ENCODE measurements at regions not wholly inside any gene's neighbourhood (a gene's known extent, or its start where the extent isn't known, plus 50 kb on each side); places are given as distances from the start of the nearest gene placed in this dataset.

DNA sequence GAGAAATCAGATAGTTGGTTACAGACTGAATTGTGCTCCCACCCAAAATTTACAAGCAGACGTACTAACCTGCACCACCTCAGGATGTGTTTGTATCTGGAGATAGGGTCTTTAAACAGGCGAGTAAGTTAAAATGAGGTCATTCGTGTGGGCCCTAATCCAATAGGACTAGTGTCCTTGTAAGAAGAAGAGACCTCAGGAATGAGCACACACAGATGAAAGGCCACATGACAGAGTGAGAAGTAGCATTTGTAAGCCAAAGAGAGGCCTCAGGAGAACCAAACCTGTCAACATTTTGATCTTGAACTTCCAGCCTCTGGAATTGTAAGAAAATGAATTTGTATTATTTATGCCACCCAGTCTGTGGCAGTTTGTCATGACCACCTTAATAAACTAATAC lies 149.5 kb upstream of the VWC2 start:
- Histone ChIP-seq H3K79me2 (ENCODE audit: insufficient read depth, low read length) (no peaks in the 10 kb centered on the region), H3K9me3 (ENCODE audit: low read length) (no peaks in the 10 kb centered on the region), H3K4me1 (ENCODE audit: insufficient read depth, low read length, severe bottlenecking) (no peaks in the 10 kb centered on the region), H3K36me3 (ENCODE audit: insufficient read depth, low read length) (no peaks in the 10 kb centered on the region), H2AFZ (ENCODE audit: low read length) (no peak overlapping the region), H3K4me3 (ENCODE audit: low read depth, low read length, poor library complexity, severe bottlenecking) (no peak overlapping the region), H3F3A (ENCODE audit: insufficient read depth, low read length) (no peaks in the 10 kb centered on the region), H3K27ac (ENCODE audit: low read depth, low read length, poor library complexity, severe bottlenecking) (no peak overlapping the region), H4K20me1 (ENCODE audit: insufficient read depth, low read length) (no peaks in the 10 kb centered on the region), H3K4me2 (ENCODE audit: low read length) (no peak overlapping the region), H3K9ac (ENCODE audit: low read length) (no peak overlapping the region), H3K9me2 (ENCODE audit: low read depth, low read length) (no peaks in the 10 kb centered on the region; the same call in 1 of the 2 replicates), H3K27me3 (ENCODE audit: insufficient read depth, low read length) (no peaks in the 10 kb centered on the region)
- TF ChIP-seq, protein P1, sequence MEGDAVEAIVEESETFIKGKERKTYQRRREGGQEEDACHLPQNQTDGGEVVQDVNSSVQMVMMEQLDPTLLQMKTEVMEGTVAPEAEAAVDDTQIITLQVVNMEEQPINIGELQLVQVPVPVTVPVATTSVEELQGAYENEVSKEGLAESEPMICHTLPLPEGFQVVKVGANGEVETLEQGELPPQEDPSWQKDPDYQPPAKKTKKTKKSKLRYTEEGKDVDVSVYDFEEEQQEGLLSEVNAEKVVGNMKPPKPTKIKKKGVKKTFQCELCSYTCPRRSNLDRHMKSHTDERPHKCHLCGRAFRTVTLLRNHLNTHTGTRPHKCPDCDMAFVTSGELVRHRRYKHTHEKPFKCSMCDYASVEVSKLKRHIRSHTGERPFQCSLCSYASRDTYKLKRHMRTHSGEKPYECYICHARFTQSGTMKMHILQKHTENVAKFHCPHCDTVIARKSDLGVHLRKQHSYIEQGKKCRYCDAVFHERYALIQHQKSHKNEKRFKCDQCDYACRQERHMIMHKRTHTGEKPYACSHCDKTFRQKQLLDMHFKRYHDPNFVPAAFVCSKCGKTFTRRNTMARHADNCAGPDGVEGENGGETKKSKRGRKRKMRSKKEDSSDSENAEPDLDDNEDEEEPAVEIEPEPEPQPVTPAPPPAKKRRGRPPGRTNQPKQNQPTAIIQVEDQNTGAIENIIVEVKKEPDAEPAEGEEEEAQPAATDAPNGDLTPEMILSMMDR (IDR thresholded peaks at IDR 0.05; ENCODE audit: low read length) = no peak
- TF ChIP-seq EZH2 (IDR thresholded peaks at IDR 0.05; ENCODE audit: borderline replicate concordance, low read length) = no peak

DNA sequence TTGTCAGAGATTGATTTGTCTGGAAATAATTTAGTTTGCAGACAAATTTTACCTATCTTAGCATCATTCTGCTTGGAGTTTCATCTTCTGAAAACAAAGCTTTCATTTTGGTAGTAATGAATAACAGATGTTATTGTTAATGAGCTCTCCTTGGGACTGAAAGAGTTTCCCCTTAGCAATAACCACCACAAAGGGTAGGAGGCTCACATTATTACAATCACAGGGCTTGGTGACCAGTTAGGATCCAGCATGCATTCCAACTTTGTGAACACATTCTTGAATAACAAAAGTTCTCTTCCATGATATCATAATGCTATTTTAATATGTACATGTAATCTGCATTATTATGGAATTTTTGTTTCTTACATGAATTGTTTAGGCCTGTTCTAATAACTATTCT lies 148.8 kb upstream of the VWC2 start:
- Histone ChIP-seq H3K9me3 (ENCODE audit: low read length) (no peaks in the 10 kb centered on the region), H2AFZ (ENCODE audit: low read length) (no peak overlapping the region), H3K27me3 (ENCODE audit: insufficient read depth, low read length) (no peaks in the 10 kb centered on the region), H3K4me1 (ENCODE audit: insufficient read depth, low read length, severe bottlenecking) (no peaks in the 10 kb centered on the region), H3K4me3 (ENCODE audit: low read depth, low read length, poor library complexity, severe bottlenecking) (no peak overlapping the region), H3K9me2 (ENCODE audit: low read depth, low read length) (no peaks in the 10 kb centered on the region; the same call in 1 of the 2 replicates), H3K4me2 (ENCODE audit: low read length) (no peak overlapping the region), H4K20me1 (ENCODE audit: insufficient read depth, low read length) (no peaks in the 10 kb centered on the region), H3K27ac (ENCODE audit: low read depth, low read length, poor library complexity, severe bottlenecking) (no peak overlapping the region), H3F3A (ENCODE audit: insufficient read depth, low read length) (no peaks in the 10 kb centered on the region), H3K9ac (ENCODE audit: low read length) (no peak overlapping the region), H3K36me3 (ENCODE audit: insufficient read depth, low read length) (no peaks in the 10 kb centered on the region), H3K79me2 (ENCODE audit: insufficient read depth, low read length) (no peaks in the 10 kb centered on the region)
- TF ChIP-seq, protein P1 (IDR thresholded peaks at IDR 0.05; ENCODE audit: low read length) = no peak
- no peak for TF ChIP-seq EZH2 (IDR thresholded peaks at IDR 0.05; ENCODE audit: borderline replicate concordance, low read length)

GRCh38 chr7:49630513-49630912 lies 142.9 kb upstream of the VWC2 start:
- no peaks in the 10 kb centered on the region for H3K27me3 ChIP-seq (ENCODE audit: insufficient read depth, low read length)

More at GRCh38 chr7:49630513-49630912, 142.9 kb upstream of the VWC2 start:
- Histone ChIP-seq H3K4me2 (ENCODE audit: low read length) (no peak overlapping the region), H3K27ac (ENCODE audit: low read depth, low read length, poor library complexity, severe bottlenecking) (no peak overlapping the region), H3K9me3 (ENCODE audit: low read length) (no peaks in the 10 kb centered on the region), H3K4me3 (ENCODE audit: low read depth, low read length, poor library complexity, severe bottlenecking) (no peak overlapping the region), H3F3A (ENCODE audit: insufficient read depth, low read length) (no peaks in the 10 kb centered on the region), H3K36me3 (ENCODE audit: insufficient read depth, low read length) (no peaks in the 10 kb centered on the region), H3K79me2 (ENCODE audit: insufficient read depth, low read length) (no peaks in the 10 kb centered on the region), H2AFZ (ENCODE audit: low read length) (no peak overlapping the region), H4K20me1 (ENCODE audit: insufficient read depth, low read length) (no peaks in the 10 kb centered on the region), H3K9ac (ENCODE audit: low read length) (no peak overlapping the region), H3K9me2 (ENCODE audit: low read depth, low read length) (no peaks in the 10 kb centered on the region), H3K4me1 (ENCODE audit: insufficient read depth, low read length, severe bottlenecking) (peaks cover 14% of the 10 kb centered on the region)
- TF ChIP-seq, protein P1 (IDR thresholded peaks at IDR 0.05; ENCODE audit: low read length) = no peak
- TF ChIP-seq EZH2 (IDR thresholded peaks at IDR 0.05; ENCODE audit: borderline replicate concordance, low read length) = no peak

Measured in OCI-LY1 (cell line).